DOHH2 (cell line): ENCODE measurements at regions not wholly inside any gene's neighbourhood (a gene's known extent, or its start where the extent isn't known, plus 50 kb on each side); places are given as distances from the start of the nearest gene placed in this dataset.

Source experiments
- H3F3A ChIP-seq: fragments of 200-600 bp; sonication (generic), shearing (Covaris generic); 2 replicates; pipeline ENCODE4 v1.6.0; 2016; ENCODE audit warnings: antibody characterized with exemption, mild to moderate bottlenecking; ENCODE audit not compliant: control insufficient read depth, insufficient read depth
- H3K27ac ChIP-seq: fragments of 200-600 bp; sonication (generic); 2 replicates; pipeline ENCODE4 v1.5.1; 2014; ENCODE audit warnings: low read depth, mild to moderate bottlenecking, low read length, moderate library complexity
- H3K27me3 ChIP-seq: fragments of 200-600 bp; sonication (generic); 2 replicates; pipeline ENCODE4 v1.6.1; 2014; ENCODE audit warnings: mild to moderate bottlenecking, low read length, mixed read lengths; ENCODE audit not compliant: control insufficient read depth
- H3K36me3 ChIP-seq: fragments of 200-600 bp; sonication (generic); 2 replicates; pipeline ENCODE4 v1.6.1; 2014; ENCODE audit warnings: mild to moderate bottlenecking, low read length, moderate library complexity, mixed read lengths; ENCODE audit not compliant: control insufficient read depth
- H3K4me1 ChIP-seq: fragments of 200-600 bp; sonication (generic); 2 replicates; pipeline ENCODE4 v1.6.1; 2014; ENCODE audit warnings: mild to moderate bottlenecking, low read length, mixed read lengths; ENCODE audit not compliant: control insufficient read depth
- H3K4me2 ChIP-seq: fragments of 200-600 bp; sonication (generic); 2 replicates; pipeline ENCODE4 v1.6.0; 2014; ENCODE audit warnings: mild to moderate bottlenecking, low read length, moderate library complexity
- H3K4me3 ChIP-seq: fragments of 200-600 bp; sonication (generic); 2 replicates; pipeline ENCODE4 v1.5.1; 2014; ENCODE audit warnings: mild to moderate bottlenecking, low read length, mixed read lengths
- H3K79me2 ChIP-seq: fragments of 200-600 bp; sonication (generic); 2 replicates; pipeline ENCODE4 v1.6.1; 2014; ENCODE audit warnings: mild to moderate bottlenecking, low read length, mixed read lengths; ENCODE audit not compliant: control insufficient read depth
- H3K9me2 ChIP-seq: fragments of 200-600 bp; sonication (generic); replicated peaks from 2 replicates; pipeline ENCODE4 v1.6.1; 2014; ENCODE audit warnings: mild to moderate bottlenecking, low read length, mixed read lengths; ENCODE audit not compliant: control insufficient read depth
- H3K9me3 ChIP-seq: fragments of 200-600 bp; sonication (generic); 2 replicates; pipeline ENCODE4 v1.6.1; 2014; ENCODE audit warnings: antibody characterized with exemption, low read length, mixed read lengths; ENCODE audit not compliant: control insufficient read depth, insufficient read depth
- H4K20me1 ChIP-seq: fragments of 200-600 bp; sonication (generic); 2 replicates; pipeline ENCODE4 v1.6.0; 2014; ENCODE audit warnings: low read depth, mild to moderate bottlenecking, antibody characterized with exemption, low read length, moderate library complexity; ENCODE audit not compliant: control insufficient read depth, insufficient read depth
- EZH2phosphoT487 ChIP-seq: fragments of 200-600 bp; sonication (generic); IDR thresholded peaks from 2 replicates; pipeline ENCODE4 v1.6.1; 2017; ENCODE audit warnings: borderline replicate concordance, mild to moderate bottlenecking, antibody characterized with exemption, low read length, moderate library complexity, mixed read lengths
- TF ChIP-seq, protein P1 (sequence below): fragments of 200-600 bp; sonication (generic); IDR thresholded peaks from one replicate; pipeline ENCODE4 v1.5.1; 2014; ENCODE audit warnings: antibody characterized with exemption, mild to moderate bottlenecking, low read depth, low read length; ENCODE audit not compliant: poor library complexity, severe bottlenecking

DNA sequence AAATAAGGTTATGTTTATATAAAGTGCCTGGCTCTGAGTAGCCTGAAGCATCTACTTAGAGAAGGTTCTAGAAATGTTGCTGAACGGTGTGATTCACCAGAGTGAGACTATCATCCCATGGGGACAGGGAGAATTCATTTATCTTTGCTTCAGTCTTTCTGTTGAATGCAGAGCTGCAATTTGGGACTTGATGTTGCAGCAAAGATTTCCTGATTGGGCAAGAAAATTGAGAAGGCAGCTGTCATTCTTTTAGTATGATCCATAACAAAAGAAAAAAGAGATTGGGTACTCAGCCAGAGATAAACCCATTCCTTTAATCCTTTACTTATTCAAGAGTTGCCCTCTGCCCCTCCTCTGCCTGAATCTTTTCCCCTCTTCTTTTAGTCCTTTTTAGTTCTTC, 456.3 kb upstream of the WWC1 start:
- no peaks in the 10 kb centered on the region for H3K9me3 ChIP-seq
- no peaks in the 10 kb centered on the region for H3K4me1 ChIP-seq
- H3F3A ChIP-seq, result no peaks in the 10 kb centered on the region
- no peaks in the 10 kb centered on the region for H4K20me1 ChIP-seq
- no peak for TF ChIP-seq EZH2phosphoT487
- TF ChIP-seq, protein P1, sequence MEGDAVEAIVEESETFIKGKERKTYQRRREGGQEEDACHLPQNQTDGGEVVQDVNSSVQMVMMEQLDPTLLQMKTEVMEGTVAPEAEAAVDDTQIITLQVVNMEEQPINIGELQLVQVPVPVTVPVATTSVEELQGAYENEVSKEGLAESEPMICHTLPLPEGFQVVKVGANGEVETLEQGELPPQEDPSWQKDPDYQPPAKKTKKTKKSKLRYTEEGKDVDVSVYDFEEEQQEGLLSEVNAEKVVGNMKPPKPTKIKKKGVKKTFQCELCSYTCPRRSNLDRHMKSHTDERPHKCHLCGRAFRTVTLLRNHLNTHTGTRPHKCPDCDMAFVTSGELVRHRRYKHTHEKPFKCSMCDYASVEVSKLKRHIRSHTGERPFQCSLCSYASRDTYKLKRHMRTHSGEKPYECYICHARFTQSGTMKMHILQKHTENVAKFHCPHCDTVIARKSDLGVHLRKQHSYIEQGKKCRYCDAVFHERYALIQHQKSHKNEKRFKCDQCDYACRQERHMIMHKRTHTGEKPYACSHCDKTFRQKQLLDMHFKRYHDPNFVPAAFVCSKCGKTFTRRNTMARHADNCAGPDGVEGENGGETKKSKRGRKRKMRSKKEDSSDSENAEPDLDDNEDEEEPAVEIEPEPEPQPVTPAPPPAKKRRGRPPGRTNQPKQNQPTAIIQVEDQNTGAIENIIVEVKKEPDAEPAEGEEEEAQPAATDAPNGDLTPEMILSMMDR, result no peak
- H3K36me3 ChIP-seq, result no peaks in the 10 kb centered on the region
- H3K27ac ChIP-seq, result no peak overlapping the region
- H3K79me2 ChIP-seq, result no peaks in the 10 kb centered on the region
- H3K4me2 ChIP-seq, result no peak overlapping the region
- no peak overlapping the region for H3K4me3 ChIP-seq
- no peaks in the 10 kb centered on the region for H3K9me2 ChIP-seq
- H3K27me3 ChIP-seq, result no peaks in the 10 kb centered on the region

DNA sequence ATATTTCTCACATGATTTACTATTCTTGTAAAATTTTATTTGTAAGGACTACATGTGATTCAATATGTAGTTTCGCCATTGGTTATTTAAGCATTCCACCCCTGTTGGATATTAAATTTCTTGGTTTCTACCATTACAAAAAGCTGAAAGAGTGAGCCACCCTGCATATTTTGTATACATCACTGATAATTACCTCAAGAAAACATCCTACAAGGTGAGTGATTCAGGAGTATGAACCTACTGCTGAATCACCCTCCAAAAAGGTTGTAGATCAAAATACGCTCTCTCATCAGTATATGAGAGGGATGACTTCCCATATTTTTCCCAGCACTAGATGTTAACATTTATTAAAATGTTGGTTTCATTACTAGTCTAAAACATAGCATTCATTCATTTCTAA, 454.3 kb upstream of the WWC1 start:
- Histone ChIP-seq H3K4me3 (no peak overlapping the region), H3K4me2 (no peak overlapping the region), H3K79me2 (no peaks in the 10 kb centered on the region), H3K9me3 (no peaks in the 10 kb centered on the region), H3K4me1 (no peaks in the 10 kb centered on the region), H3K27ac (no peak overlapping the region), H3F3A (no peaks in the 10 kb centered on the region), H3K9me2 (no peaks in the 10 kb centered on the region), H4K20me1 (no peaks in the 10 kb centered on the region), H3K36me3 (no peaks in the 10 kb centered on the region), H3K27me3 (no peaks in the 10 kb centered on the region)
- TF ChIP-seq, protein P1, result no peak
- no peak for TF ChIP-seq EZH2phosphoT487

DNA sequence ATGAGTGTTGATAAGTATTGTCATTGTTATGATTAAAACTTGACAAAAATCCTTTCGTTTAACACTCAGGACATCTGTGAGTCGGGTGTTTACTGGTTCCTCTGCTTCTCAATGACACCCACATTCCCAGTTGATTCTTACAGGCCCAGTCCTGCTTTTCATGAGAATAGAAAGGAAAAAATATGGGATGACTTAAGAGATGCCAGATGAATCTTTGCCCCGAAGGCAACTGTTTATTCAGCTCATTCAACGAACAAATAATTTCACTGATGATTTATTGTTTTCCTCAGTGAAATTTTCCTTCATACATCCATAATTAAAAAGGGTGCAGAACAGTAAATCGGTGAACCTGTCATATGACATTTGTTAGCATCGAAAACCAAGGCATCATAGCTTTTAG, 452.4 kb upstream of the WWC1 start:
- H3F3A ChIP-seq, result no peaks in the 10 kb centered on the region
- no peak overlapping the region for H3K4me2 ChIP-seq
- no peak for TF ChIP-seq EZH2phosphoT487
- TF ChIP-seq, protein P1, result no peak
- H3K4me3 ChIP-seq, result no peak overlapping the region
- no peaks in the 10 kb centered on the region for H3K4me1 ChIP-seq
- no peaks in the 10 kb centered on the region for H3K27me3 ChIP-seq
- H3K79me2 ChIP-seq, result no peaks in the 10 kb centered on the region
- H3K9me2 ChIP-seq, result no peaks in the 10 kb centered on the region
- no peaks in the 10 kb centered on the region for H3K36me3 ChIP-seq
- H4K20me1 ChIP-seq, result no peaks in the 10 kb centered on the region
- H3K9me3 ChIP-seq, result no peaks in the 10 kb centered on the region
- H3K27ac ChIP-seq, result no peak overlapping the region
